HEK293 (cell line): ENCODE measurements at regions not wholly inside any gene's neighbourhood (a gene's known extent, or its start where the extent isn't known, plus 50 kb on each side); places are given as distances from the start of the nearest gene placed in this dataset.

Experiments
- CTCF ChIA-PET: fragments of 350-600 bp; formaldehyde crosslinking; extraction: SDS; loops from one replicate; lab custom pipeline; 2021; ENCODE audit warnings: antibody characterized with exemption; lab: Yijun Ruan, JAX
- POLR2A ChIA-PET: fragments of 300-600 bp; formaldehyde crosslinking; extraction: SDS; loops from one replicate; lab custom pipeline; 2020; ENCODE audit warnings: antibody characterized with exemption, inconsistent platforms; lab: Yijun Ruan, JAX
- H3K27ac ChIP-seq: fragments of 200-500 bp; sonication (Bioruptor generic); 2 replicates; pipeline ENCODE4 v1.5.1; 2014; ENCODE audit warnings: low read depth, low read length, control low read depth, inconsistent platforms; ENCODE audit errors: extremely low read depth
- H3K36me3 ChIP-seq, 2 experiments: fragments of 200-500 bp in 1 of 2; sonication (Bioruptor generic) in 1 of 2; 1 replicate in 1 of 2; 2 replicates in 1 of 2; pipeline ENCODE4 v1.5.1; 2014 to 2017; ENCODE audit warnings: inconsistent platforms in 2 of 2, low read length in 2 of 2; ENCODE audit not compliant: control insufficient read depth in 2 of 2, insufficient read depth in 1 of 2
- H3K4me1 ChIP-seq: fragments of 200-500 bp; sonication (Bioruptor generic); 2 replicates; pipeline ENCODE4 v1.5.1; 2014; ENCODE audit warnings: mild to moderate bottlenecking, low read length, inconsistent platforms; ENCODE audit not compliant: control insufficient read depth, insufficient read depth
- H3K4me3 ChIP-seq: 2 replicates; pipeline ENCODE4 v1.5.1; 2011; ENCODE audit warnings: low read depth, mild to moderate bottlenecking, control low read depth, low read length, moderate library complexity
- H3K9me3 ChIP-seq: fragments of 200-500 bp; sonication (Bioruptor generic); 2 replicates; pipeline ENCODE4 v1.5.1; 2014; ENCODE audit warnings: low read depth, low read length, inconsistent platforms; ENCODE audit not compliant: control insufficient read depth, insufficient read depth
- EGR2 ChIP-seq: fragments of 450-650 bp; formaldehyde crosslinking; IDR thresholded peaks from 2 replicates; pipeline ENCODE4 v1.5.1; 2016; ENCODE audit warnings: low read depth, missing biosample characterization, missing genetic modification characterization
- KLF8 ChIP-seq: fragments of 450-650 bp; formaldehyde crosslinking; IDR thresholded peaks from 2 replicates; pipeline ENCODE4 v1.5.1; 2016; ENCODE audit warnings: missing biosample characterization, missing genetic modification characterization
- MEIS1 ChIP-seq: sonication (generic); formaldehyde crosslinking; IDR thresholded peaks from 2 replicates; pipeline ENCODE4 v1.8.1; 2022; ENCODE audit warnings: missing genetic modification reagents, mild to moderate bottlenecking, borderline replicate concordance
- SCRT2 ChIP-seq: fragments of 450-650 bp; formaldehyde crosslinking; IDR thresholded peaks from 2 replicates; pipeline ENCODE4 v1.5.1; 2016; ENCODE audit warnings: missing biosample characterization, missing genetic modification characterization
- SETDB1 ChIP-seq: IDR thresholded peaks from one replicate; pipeline ENCODE4 v1.6.1; 2017; ENCODE audit warnings: mild to moderate bottlenecking, low read length, moderate library complexity, mixed read lengths; ENCODE audit not compliant: insufficient read length
- ZNF16 ChIP-seq: fragments of 450-650 bp; formaldehyde crosslinking; IDR thresholded peaks from 2 replicates; pipeline ENCODE4 v1.5.1; 2016; ENCODE audit warnings: low read depth, missing biosample characterization, missing genetic modification characterization
- ZNF169 ChIP-seq: fragments of 450-650 bp; formaldehyde crosslinking; IDR thresholded peaks from 2 replicates; pipeline ENCODE4 v1.5.1; 2016; ENCODE audit warnings: missing biosample characterization, missing genetic modification characterization
- ZNF214 ChIP-seq: fragments of 450-650 bp; formaldehyde crosslinking; IDR thresholded peaks from 2 replicates; pipeline ENCODE4 v1.5.1; 2017; ENCODE audit warnings: missing biosample characterization, mild to moderate bottlenecking, missing genetic modification characterization, borderline replicate concordance
- ZNF239 ChIP-seq: fragments of 450-650 bp; formaldehyde crosslinking; IDR thresholded peaks from 2 replicates; pipeline ENCODE4 v1.5.1; 2016; ENCODE audit warnings: missing biosample characterization, missing genetic modification characterization
- ZNF24 ChIP-seq: fragments of 450-650 bp; formaldehyde crosslinking; IDR thresholded peaks from 2 replicates; pipeline ENCODE4 v1.5.1; 2016; ENCODE audit warnings: missing biosample characterization, missing genetic modification characterization
- ZNF335 ChIP-seq: fragments of 450-650 bp; formaldehyde crosslinking; conservative IDR thresholded peaks from 2 replicates; pipeline ENCODE4 v1.5.1; 2016; ENCODE audit warnings: missing biosample characterization, missing genetic modification characterization
- ZNF37A ChIP-seq: fragments of 450-650 bp; IDR thresholded peaks from 2 replicates; pipeline ENCODE4 v1.5.1; 2018; ENCODE audit warnings: missing biosample characterization, missing genetic modification characterization
- ZNF664 ChIP-seq: fragments of 450-650 bp; formaldehyde crosslinking; IDR thresholded peaks from 2 replicates; pipeline ENCODE4 v1.5.1; 2016; ENCODE audit warnings: missing biosample characterization, missing genetic modification characterization
- ZNF670 ChIP-seq: fragments of 450-650 bp; formaldehyde crosslinking; IDR thresholded peaks from 2 replicates; pipeline ENCODE4 v1.5.1; 2016; ENCODE audit warnings: missing biosample characterization, missing genetic modification characterization, low read depth
- TF ChIP-seq, protein P1 (sequence below): fragments of 450-650 bp; formaldehyde crosslinking; IDR thresholded peaks from 2 replicates; pipeline ENCODE4 v1.5.1; 2016; ENCODE audit warnings: missing biosample characterization, missing genetic modification characterization, low read depth
- TF ChIP-seq, protein P2 (sequence below): fragments of 450-650 bp; formaldehyde crosslinking; IDR thresholded peaks from 2 replicates; pipeline ENCODE4 v1.5.1; 2016; ENCODE audit warnings: missing biosample characterization, missing genetic modification characterization
- TF ChIP-seq, protein P3 (sequence below): fragments of 450-650 bp; formaldehyde crosslinking; IDR thresholded peaks from 2 replicates; pipeline ENCODE4 v1.5.1; 2017; ENCODE audit warnings: missing biosample characterization, missing genetic modification characterization
- TF ChIP-seq, protein P4 (sequence below): fragments of 450-650 bp; formaldehyde crosslinking; IDR thresholded peaks from 2 replicates; pipeline ENCODE4 v1.5.1; 2016; ENCODE audit warnings: missing biosample characterization, missing genetic modification characterization

DNA sequence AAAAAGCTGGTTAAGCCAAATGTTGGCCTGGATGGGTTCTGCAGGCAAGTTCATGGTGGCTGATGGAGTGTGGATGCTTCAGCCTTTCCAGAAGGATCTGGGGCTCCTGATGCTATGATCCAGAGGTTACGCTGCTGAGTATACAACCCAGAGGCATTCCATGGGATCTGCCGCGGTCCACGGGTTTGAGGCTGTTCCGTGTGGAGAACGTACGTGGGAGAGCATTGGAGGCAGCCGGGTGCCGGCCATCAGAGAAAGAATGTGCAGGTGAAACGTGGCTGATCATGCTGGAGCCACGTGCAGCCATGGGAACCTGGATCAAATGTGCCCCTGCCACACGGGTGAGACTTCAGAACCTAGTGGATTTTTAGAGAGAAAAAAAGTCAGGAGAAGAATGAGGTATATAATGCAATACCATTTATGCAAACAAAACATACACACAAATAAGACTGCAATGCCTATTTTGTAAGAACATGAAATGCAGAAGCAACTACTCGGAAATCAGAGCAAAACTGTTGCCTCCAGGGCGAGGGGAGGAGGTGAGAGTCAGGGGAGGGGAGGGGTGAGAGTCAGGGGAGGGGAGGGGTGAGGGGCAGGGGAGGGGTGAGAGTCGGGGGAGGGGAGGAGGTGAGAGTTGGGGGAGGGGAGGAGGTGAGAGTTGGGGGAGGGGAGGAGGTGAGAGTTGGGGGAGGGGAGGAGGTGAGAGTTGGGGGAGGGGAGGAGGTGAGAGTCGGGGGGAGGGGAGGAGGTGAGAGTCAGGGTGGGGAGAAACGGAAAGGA is 116.5 kb upstream of the C1orf174 start:
- Histone ChIP-seq H3K4me1 (no peaks in the 10 kb centered on the region), H3K36me3 (no peaks in the 10 kb centered on the region), H3K27ac (no peak overlapping the region), H3K9me3 (no peaks in the 10 kb centered on the region), H3K4me3 (no peak overlapping the region)
- TF ChIP-seq ZNF214 (tag by site-specific recombination) (no peak), ZNF24 (tag by site-specific recombination) (no peak), SETDB1 (no peak), KLF8 (tag by site-specific recombination) (no peak), ZNF664 (tag by site-specific recombination) (no peak), ZNF335 (no peak), ZNF239 (tag by site-specific recombination) (no peak)
- ChIA-PET POLR2A (no interaction called here), CTCF (no interaction called here)

DNA sequence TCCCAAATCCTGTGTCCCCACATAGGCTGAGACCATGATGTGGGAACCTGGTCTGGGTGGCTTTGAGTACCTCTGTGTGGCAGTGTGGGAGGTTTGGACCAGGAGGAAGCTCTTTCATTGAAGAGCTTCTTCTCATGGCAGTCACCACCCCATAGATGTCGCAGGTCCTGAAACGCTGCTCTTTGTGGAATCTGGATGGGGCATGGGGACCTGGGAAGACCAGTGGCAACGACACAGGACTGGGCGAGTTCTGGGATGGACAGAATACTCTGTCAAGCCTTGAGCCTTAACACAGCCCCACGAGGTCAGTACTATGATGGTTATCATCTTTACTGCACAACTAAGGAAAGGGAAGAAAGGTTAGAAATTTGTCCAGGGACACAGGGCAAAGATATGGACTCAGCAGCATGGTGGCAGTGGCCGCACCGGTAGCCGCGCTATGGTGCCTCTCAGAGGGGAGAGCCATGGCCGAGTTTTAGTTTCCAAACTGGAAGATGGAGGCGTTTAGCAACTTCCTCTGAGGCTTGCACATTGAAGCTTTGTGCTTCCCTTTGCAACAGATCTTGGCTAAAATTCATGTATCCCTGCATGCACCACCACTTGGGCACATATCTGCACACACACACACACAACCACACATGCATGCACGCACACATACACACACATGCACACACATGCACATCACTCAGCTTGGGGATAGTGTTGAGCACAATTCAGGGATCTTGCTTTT is 117.7 kb upstream of the C1orf174 start:
- Histone ChIP-seq H3K4me1 (no peaks in the 10 kb centered on the region), H3K27ac (no peak overlapping the region), H3K9me3 (no peaks in the 10 kb centered on the region), H3K36me3 (no peaks in the 10 kb centered on the region), H3K4me3 (no peak overlapping the region)
- POLR2A ChIA-PET = no interaction called here
- TF ChIP-seq ZNF670 (no peak), SCRT2 (tag by site-specific recombination) (no peak), MEIS1 (CRISPR knock-in tag) (no peak), ZNF16 (tag by site-specific recombination) (no peak), ZNF37A (tag by site-specific recombination) (no peak)
- TF ChIP-seq, protein P1, sequence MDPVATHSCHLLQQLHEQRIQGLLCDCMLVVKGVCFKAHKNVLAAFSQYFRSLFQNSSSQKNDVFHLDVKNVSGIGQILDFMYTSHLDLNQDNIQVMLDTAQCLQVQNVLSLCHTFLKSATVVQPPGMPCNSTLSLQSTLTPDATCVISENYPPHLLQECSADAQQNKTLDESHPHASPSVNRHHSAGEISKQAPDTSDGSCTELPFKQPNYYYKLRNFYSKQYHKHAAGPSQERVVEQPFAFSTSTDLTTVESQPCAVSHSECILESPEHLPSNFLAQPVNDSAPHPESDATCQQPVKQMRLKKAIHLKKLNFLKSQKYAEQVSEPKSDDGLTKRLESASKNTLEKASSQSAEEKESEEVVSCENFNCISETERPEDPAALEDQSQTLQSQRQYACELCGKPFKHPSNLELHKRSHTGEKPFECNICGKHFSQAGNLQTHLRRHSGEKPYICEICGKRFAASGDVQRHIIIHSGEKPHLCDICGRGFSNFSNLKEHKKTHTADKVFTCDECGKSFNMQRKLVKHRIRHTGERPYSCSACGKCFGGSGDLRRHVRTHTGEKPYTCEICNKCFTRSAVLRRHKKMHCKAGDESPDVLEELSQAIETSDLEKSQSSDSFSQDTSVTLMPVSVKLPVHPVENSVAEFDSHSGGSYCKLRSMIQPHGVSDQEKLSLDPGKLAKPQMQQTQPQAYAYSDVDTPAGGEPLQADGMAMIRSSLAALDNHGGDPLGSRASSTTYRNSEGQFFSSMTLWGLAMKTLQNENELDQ (tag by site-specific recombination) = no peak
- CTCF ChIA-PET = no interaction called here

DNA sequence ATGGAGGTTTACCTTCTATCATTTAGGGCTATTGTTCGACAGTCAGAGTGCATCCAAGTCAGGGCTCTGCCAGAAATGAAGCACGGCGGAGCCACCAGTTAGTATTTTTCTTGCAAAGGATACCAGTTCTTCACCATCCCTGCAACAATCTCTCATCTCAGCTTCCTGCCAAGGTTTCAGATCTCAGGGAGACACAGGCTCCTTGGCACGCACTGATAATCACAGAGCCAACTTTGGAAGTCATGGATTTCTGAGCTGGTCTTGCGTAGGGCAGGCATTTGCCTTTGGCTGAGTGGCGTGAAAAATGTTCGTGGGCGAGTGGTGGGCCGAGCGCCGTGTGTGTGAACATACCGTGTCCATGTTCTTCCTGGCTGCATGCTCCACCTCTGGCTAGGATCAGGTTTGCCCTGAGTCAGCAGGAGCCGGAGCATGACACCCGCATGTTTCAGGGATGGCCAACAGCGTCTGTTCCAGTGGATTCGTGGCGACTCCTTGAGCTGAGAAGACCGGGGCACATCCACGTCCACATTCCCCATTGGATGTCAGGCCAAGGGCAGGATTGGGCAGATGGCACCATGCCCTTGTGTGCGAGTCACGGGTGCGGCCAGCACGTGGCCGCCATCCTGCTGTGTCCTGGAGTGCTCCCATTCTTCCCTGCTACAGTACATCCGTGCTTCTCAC is 118.5 kb upstream of the C1orf174 start:
- no peaks in the 10 kb centered on the region for H3K4me1 ChIP-seq
- POLR2A ChIA-PET = no interaction called here
- TF ChIP-seq, protein P2, sequence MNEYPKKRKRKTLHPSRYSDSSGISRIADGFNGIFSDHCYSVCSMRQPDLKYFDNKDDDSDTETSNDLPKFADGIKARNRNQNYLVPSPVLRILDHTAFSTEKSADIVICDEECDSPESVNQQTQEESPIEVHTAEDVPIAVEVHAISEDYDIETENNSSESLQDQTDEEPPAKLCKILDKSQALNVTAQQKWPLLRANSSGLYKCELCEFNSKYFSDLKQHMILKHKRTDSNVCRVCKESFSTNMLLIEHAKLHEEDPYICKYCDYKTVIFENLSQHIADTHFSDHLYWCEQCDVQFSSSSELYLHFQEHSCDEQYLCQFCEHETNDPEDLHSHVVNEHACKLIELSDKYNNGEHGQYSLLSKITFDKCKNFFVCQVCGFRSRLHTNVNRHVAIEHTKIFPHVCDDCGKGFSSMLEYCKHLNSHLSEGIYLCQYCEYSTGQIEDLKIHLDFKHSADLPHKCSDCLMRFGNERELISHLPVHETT (tag by site-specific recombination) = no peak
- TF ChIP-seq, protein P3, sequence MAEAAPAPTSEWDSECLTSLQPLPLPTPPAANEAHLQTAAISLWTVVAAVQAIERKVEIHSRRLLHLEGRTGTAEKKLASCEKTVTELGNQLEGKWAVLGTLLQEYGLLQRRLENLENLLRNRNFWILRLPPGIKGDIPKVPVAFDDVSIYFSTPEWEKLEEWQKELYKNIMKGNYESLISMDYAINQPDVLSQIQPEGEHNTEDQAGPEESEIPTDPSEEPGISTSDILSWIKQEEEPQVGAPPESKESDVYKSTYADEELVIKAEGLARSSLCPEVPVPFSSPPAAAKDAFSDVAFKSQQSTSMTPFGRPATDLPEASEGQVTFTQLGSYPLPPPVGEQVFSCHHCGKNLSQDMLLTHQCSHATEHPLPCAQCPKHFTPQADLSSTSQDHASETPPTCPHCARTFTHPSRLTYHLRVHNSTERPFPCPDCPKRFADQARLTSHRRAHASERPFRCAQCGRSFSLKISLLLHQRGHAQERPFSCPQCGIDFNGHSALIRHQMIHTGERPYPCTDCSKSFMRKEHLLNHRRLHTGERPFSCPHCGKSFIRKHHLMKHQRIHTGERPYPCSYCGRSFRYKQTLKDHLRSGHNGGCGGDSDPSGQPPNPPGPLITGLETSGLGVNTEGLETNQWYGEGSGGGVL (tag by site-specific recombination) = no peak
- TF ChIP-seq, protein P4, sequence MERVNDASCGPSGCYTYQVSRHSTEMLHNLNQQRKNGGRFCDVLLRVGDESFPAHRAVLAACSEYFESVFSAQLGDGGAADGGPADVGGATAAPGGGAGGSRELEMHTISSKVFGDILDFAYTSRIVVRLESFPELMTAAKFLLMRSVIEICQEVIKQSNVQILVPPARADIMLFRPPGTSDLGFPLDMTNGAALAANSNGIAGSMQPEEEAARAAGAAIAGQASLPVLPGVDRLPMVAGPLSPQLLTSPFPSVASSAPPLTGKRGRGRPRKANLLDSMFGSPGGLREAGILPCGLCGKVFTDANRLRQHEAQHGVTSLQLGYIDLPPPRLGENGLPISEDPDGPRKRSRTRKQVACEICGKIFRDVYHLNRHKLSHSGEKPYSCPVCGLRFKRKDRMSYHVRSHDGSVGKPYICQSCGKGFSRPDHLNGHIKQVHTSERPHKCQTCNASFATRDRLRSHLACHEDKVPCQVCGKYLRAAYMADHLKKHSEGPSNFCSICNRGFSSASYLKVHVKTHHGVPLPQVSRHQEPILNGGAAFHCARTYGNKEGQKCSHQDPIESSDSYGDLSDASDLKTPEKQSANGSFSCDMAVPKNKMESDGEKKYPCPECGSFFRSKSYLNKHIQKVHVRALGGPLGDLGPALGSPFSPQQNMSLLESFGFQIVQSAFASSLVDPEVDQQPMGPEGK (tag by site-specific recombination) = no peak
- TF ChIP-seq EGR2 (tag by site-specific recombination) (no peak), ZNF169 (no peak)
- CTCF ChIA-PET = no interaction called here
- no peaks in the 10 kb centered on the region for H3K36me3 ChIP-seq
- no peaks in the 10 kb centered on the region for H3K9me3 ChIP-seq
- H3K27ac ChIP-seq = no peak overlapping the region
- H3K4me3 ChIP-seq = no peak overlapping the region
